ENCODE measurements at regions not wholly inside any gene's neighbourhood (a gene's known extent, or its start where the extent isn't known, plus 50 kb on each side); places are given as distances from the start of the nearest gene placed in this dataset.

- DNase-seq = no peak
These were observed 319.0 kb downstream of the TMEM114 start for GRCh38 chr16:8271344-8271743.

GRCh38 chr16:8262299-8262698 is 328.0 kb downstream of the TMEM114 start:
- no peak for DNase-seq

- DNase-seq = no peak
These were observed 330.2 kb downstream of the TMEM114 start for GRCh38 chr16:8260140-8260539.

- DNase-seq = no peak
These were observed 331.8 kb downstream of the TMEM114 start for GRCh38 chr16:8258523-8258922.

- DNase-seq = no peak
These were observed 332.8 kb downstream of the TMEM114 start for GRCh38 chr16:8257561-8257960.

- DNase-seq = no peak
These were observed 335.9 kb downstream of the TMEM114 start for GRCh38 chr16:8254405-8254804.

GRCh38 chr16:8253718-8254117 is 336.6 kb downstream of the TMEM114 start:
- DNase-seq = no peak

GRCh38 chr16:8251727-8252126 is 338.6 kb downstream of the TMEM114 start:
- DNase-seq = no peak

- DNase-seq = no peak
These were observed 339.0 kb downstream of the TMEM114 start for GRCh38 chr16:8251298-8251697.

GRCh38 chr16:8247993-8248392 is 342.3 kb downstream of the TMEM114 start:
- DNase-seq = no peak

GRCh38 chr16:8243981-8244380 is 346.3 kb downstream of the TMEM114 start:
- peak; percentile 3 for DNase-seq

GRCh38 chr16:8241408-8241807 is 348.9 kb downstream of the TMEM114 start:
- no peak for DNase-seq

GRCh38 chr16:8239443-8239842 is 350.9 kb downstream of the TMEM114 start:
- DNase-seq = no peak

GRCh38 chr16:8237452-8237851 is 352.9 kb downstream of the TMEM114 start:
- no peak for DNase-seq

GRCh38 chr16:8236816-8237215 is 353.5 kb downstream of the TMEM114 start:
- DNase-seq = no peak

GRCh38 chr16:8230497-8230896 is 359.8 kb downstream of the TMEM114 start:
- DNase-seq = no peak

GRCh38 chr16:8229011-8229520 is 361.2 kb downstream of the TMEM114 start:
- no peak for DNase-seq

GRCh38 chr16:8217201-8217600 is 373.1 kb downstream of the TMEM114 start:
- DNase-seq = no peak

- no peak for DNase-seq
These were observed 385.5 kb downstream of the TMEM114 start for GRCh38 chr16:8204769-8205168.

GRCh38 chr16:8204096-8204495 is 386.2 kb downstream of the TMEM114 start:
- no peak for DNase-seq

GRCh38 chr16:8203101-8203500 is 387.2 kb downstream of the TMEM114 start:
- no peak for DNase-seq

- no peak for DNase-seq
These were observed 389.5 kb downstream of the TMEM114 start for GRCh38 chr16:8200839-8201238.

GRCh38 chr16:8199390-8199789 is 390.9 kb downstream of the TMEM114 start:
- DNase-seq = no peak

GRCh38 chr16:8194794-8195193 is 395.5 kb downstream of the TMEM114 start:
- no peak for DNase-seq

- DNase-seq = no peak
These were observed 401.5 kb downstream of the TMEM114 start for GRCh38 chr16:8188841-8189240.
